IPS DF 6.9 (cell line): ENCODE measurements at regions not wholly inside any gene's neighbourhood (a gene's known extent, or its start where the extent isn't known, plus 50 kb on each side); places are given as distances from the start of the nearest gene placed in this dataset.

ENCODE experiments used
- DNase-seq: peaks from one replicate; pipeline ENCODE4 v3.0.0-alpha.2; 2013; ENCODE audit warnings: low read depth, low spot score
- H3K27ac ChIP-seq: one replicate; pipeline ENCODE4 v1.5.1; 2013; ENCODE audit warnings: low read length, control low read depth
- H3K27me3 ChIP-seq: 2 replicates; pipeline ENCODE4 v1.6.1; 2013; ENCODE audit warnings: mild to moderate bottlenecking, low read length; ENCODE audit not compliant: control insufficient read depth, insufficient read depth
- H3K36me3 ChIP-seq: 2 replicates; pipeline ENCODE4 v1.6.1; 2013; ENCODE audit warnings: low read length; ENCODE audit not compliant: control insufficient read depth, insufficient read depth
- H3K4me1 ChIP-seq: 2 replicates; pipeline ENCODE4 v1.6.1; 2013; ENCODE audit warnings: low read length; ENCODE audit not compliant: control insufficient read depth, insufficient read depth
- H3K4me3 ChIP-seq: 2 replicates; pipeline ENCODE4 v1.5.1; 2013; ENCODE audit warnings: mild to moderate bottlenecking, low read length
- H3K9me3 ChIP-seq: 2 replicates; pipeline ENCODE4 v1.6.1; 2013; ENCODE audit warnings: low read length, inconsistent platforms; ENCODE audit not compliant: control insufficient read depth, insufficient read depth
- WGBS: extraction: QIAGEN DNeasy Blood & Tissue Kit; methylation state at CpG from one replicate; pipeline ENCODE4 v1.1.7; 2013; ENCODE audit warnings: mixed read lengths, missing lambda C conversion rate; ENCODE audit not compliant: insufficient read length, insufficient coverage; 5-methylcytosine and 5-hydroxymethylcytosine counted together

GRCh38 chr4:188197566-188197965, 58.3 kb downstream of the TRIML1 start:
- DNase-seq = no peak
- no peaks in the 10 kb centered on the region for H3K4me1 ChIP-seq
- no CpG with 5 or more reads among the region's 9 CpGs for WGBS
- no peak overlapping the region for H3K27ac ChIP-seq
- no peaks in the 10 kb centered on the region for H3K27me3 ChIP-seq
- no peaks in the 10 kb centered on the region for H3K36me3 ChIP-seq
- no peak overlapping the region for H3K4me3 ChIP-seq
- H3K9me3 ChIP-seq = no peaks in the 10 kb centered on the region

- no peak for DNase-seq
- H3K36me3 ChIP-seq = no peaks in the 10 kb centered on the region
- no peaks in the 10 kb centered on the region for H3K9me3 ChIP-seq
- H3K27me3 ChIP-seq = no peaks in the 10 kb centered on the region
- no peak overlapping the region for H3K27ac ChIP-seq
- H3K4me3 ChIP-seq = no peak overlapping the region
- H3K4me1 ChIP-seq = no peaks in the 10 kb centered on the region
- WGBS = 100% methylated on average over 1 of the region's 11 CpGs
These were observed 59.9 kb downstream of the TRIML1 start for GRCh38 chr4:188198982-188199792.

- H3K27ac ChIP-seq = no peak overlapping the region
- DNase-seq = no peak
- no peaks in the 10 kb centered on the region for H3K27me3 ChIP-seq
- no peaks in the 10 kb centered on the region for H3K4me1 ChIP-seq
- no peak overlapping the region for H3K4me3 ChIP-seq
- H3K36me3 ChIP-seq = no peaks in the 10 kb centered on the region
- no CpG with 5 or more reads among the region's 3 CpGs for WGBS
- no peaks in the 10 kb centered on the region for H3K9me3 ChIP-seq
These were observed 62.6 kb downstream of the TRIML1 start for GRCh38 chr4:188201851-188202250.

- Histone ChIP-seq H3K27me3 (no peaks in the 10 kb centered on the region), H3K4me1 (no peaks in the 10 kb centered on the region), H3K4me3 (no peak overlapping the region), H3K9me3 (no peaks in the 10 kb centered on the region), H3K36me3 (no peaks in the 10 kb centered on the region), H3K27ac (no peak overlapping the region)
- no peak for DNase-seq
- 100% methylated on average over 2 of the region's 3 CpGs for WGBS
These were observed 67.5 kb downstream of the TRIML1 start for GRCh38 chr4:188206783-188207182.

GRCh38 chr4:188214861-188215260, 75.6 kb downstream of the TRIML1 start:
- no peak overlapping the region for H3K27ac ChIP-seq
- WGBS = no CpG with 5 or more reads among the region's 5 CpGs
- no peak overlapping the region for H3K4me3 ChIP-seq
- H3K27me3 ChIP-seq = no peaks in the 10 kb centered on the region
- no peak for DNase-seq
- H3K9me3 ChIP-seq = no peaks in the 10 kb centered on the region
- no peaks in the 10 kb centered on the region for H3K4me1 ChIP-seq
- no peaks in the 10 kb centered on the region for H3K36me3 ChIP-seq

GRCh38 chr4:188218392-188218791, 79.2 kb downstream of the TRIML1 start:
- H3K4me1 ChIP-seq = no peaks in the 10 kb centered on the region
- H3K27me3 ChIP-seq = no peaks in the 10 kb centered on the region
- no peak overlapping the region for H3K27ac ChIP-seq
- WGBS = no CpG with 5 or more reads among the region's 28 CpGs
- no peak overlapping the region for H3K4me3 ChIP-seq
- no peak for DNase-seq
- H3K36me3 ChIP-seq = no peaks in the 10 kb centered on the region
- no peaks in the 10 kb centered on the region for H3K9me3 ChIP-seq

- Histone ChIP-seq H3K9me3 (no peaks in the 10 kb centered on the region), H3K4me3 (no peak overlapping the region), H3K36me3 (no peaks in the 10 kb centered on the region), H3K27me3 (no peaks in the 10 kb centered on the region), H3K27ac (no peak overlapping the region), H3K4me1 (no peaks in the 10 kb centered on the region)
- no CpG with 5 or more reads among the region's 4 CpGs for WGBS
- DNase-seq = no peak
These were observed 80.8 kb downstream of the TRIML1 start for GRCh38 chr4:188220006-188220405.

- Histone ChIP-seq H3K27me3 (no peaks in the 10 kb centered on the region), H3K27ac (no peak overlapping the region), H3K9me3 (no peaks in the 10 kb centered on the region), H3K4me3 (no peak overlapping the region), H3K36me3 (no peaks in the 10 kb centered on the region), H3K4me1 (no peaks in the 10 kb centered on the region)
- WGBS = no CpG with 5 or more reads among the region's 2 CpGs
- DNase-seq = no peak
These were observed 81.8 kb downstream of the TRIML1 start for GRCh38 chr4:188221090-188221489.

GRCh38 chr4:188228279-188228678, 89.0 kb downstream of the TRIML1 start:
- H3K27ac ChIP-seq = no peak overlapping the region
- H3K9me3 ChIP-seq = no peaks in the 10 kb centered on the region
- WGBS = no CpG with 5 or more reads among the region's 1 CpG
- H3K4me3 ChIP-seq = no peak overlapping the region
- no peak for DNase-seq
- H3K36me3 ChIP-seq = no peaks in the 10 kb centered on the region
- no peaks in the 10 kb centered on the region for H3K27me3 ChIP-seq
- H3K4me1 ChIP-seq = no peaks in the 10 kb centered on the region

GRCh38 chr4:188232428-188232827, 93.2 kb downstream of the TRIML1 start:
- no peak for DNase-seq
- Histone ChIP-seq H3K27me3 (no peaks in the 10 kb centered on the region), H3K9me3 (no peaks in the 10 kb centered on the region), H3K36me3 (no peaks in the 10 kb centered on the region), H3K4me3 (no peak overlapping the region), H3K27ac (no peak overlapping the region), H3K4me1 (no peaks in the 10 kb centered on the region)
- WGBS = no CpG with 5 or more reads among the region's 6 CpGs

- WGBS = no CpG with 5 or more reads among the region's 2 CpGs
- Histone ChIP-seq H3K36me3 (no peaks in the 10 kb centered on the region), H3K4me3 (no peak overlapping the region), H3K4me1 (no peaks in the 10 kb centered on the region; the same call in 1 of the 2 replicates), H3K27ac (no peak overlapping the region), H3K27me3 (no peaks in the 10 kb centered on the region), H3K9me3 (no peaks in the 10 kb centered on the region)
- DNase-seq = no peak
These were observed 102.8 kb downstream of the TRIML1 start for GRCh38 chr4:188242041-188242440.
